ENCODE measurements at regions not wholly inside any gene's neighbourhood (a gene's known extent, or its start where the extent isn't known, plus 50 kb on each side); places are given as distances from the start of the nearest gene placed in this dataset.
"Not testable (repeated sequence)": the region's sequence is repeated elsewhere in the genome, so short reads cannot be mapped to it uniquely, and the experiment has no call there.

- not testable (repeated sequence) for TF ChIP-seq ZC3H4 (CRISPR knock-in tag; IDR thresholded peaks at IDR 0.05; ENCODE audit: borderline replicate concordance); CTCF (IDR thresholded peaks at IDR 0.05 in 2 of 3, conservative IDR thresholded peaks at IDR 0.05 in 1 of 3; ENCODE audit: insufficient read depth in 2 of 3, low read depth in 1 of 3, low read length in 3 of 3); MYC (IDR thresholded peaks at IDR 0.05; ENCODE audit: low read depth, low read length); MYC (CRISPR knock-in tag; IDR thresholded peaks at IDR 0.05; ENCODE audit: borderline replicate concordance, low read depth); GATAD2A (IDR thresholded peaks at IDR 0.05); BHLHE40 (IDR thresholded peaks at IDR 0.05; ENCODE audit: low read length); NRF1 (conservative IDR thresholded peaks at IDR 0.05 in 1 of 2, IDR thresholded peaks at IDR 0.05 in 1 of 2); STAT5B (CRISPR knock-in tag; IDR thresholded peaks at IDR 0.05); MAX (CRISPR knock-in tag; IDR thresholded peaks at IDR 0.05); FOXA1 (IDR thresholded peaks at IDR 0.05; ENCODE audit: borderline replicate concordance); POLR2A (conservative IDR thresholded peaks at IDR 0.05); ZNF785 (CRISPR knock-in tag; IDR thresholded peaks at IDR 0.05); CREM (IDR thresholded peaks at IDR 0.05; ENCODE audit: low read depth)
Measured at GRCh38 chr13:90853666-90854065, 493.8 kb upstream of the MIR17HG start.

Data from K562 (cell line).